ENCODE measurements at regions not wholly inside any gene's neighbourhood (a gene's known extent, or its start where the extent isn't known, plus 50 kb on each side); places are given as distances from the start of the nearest gene placed in this dataset.
A peak's percentile ranks its signal among the peaks of the same experiment; 100 is the strongest.

DNA sequence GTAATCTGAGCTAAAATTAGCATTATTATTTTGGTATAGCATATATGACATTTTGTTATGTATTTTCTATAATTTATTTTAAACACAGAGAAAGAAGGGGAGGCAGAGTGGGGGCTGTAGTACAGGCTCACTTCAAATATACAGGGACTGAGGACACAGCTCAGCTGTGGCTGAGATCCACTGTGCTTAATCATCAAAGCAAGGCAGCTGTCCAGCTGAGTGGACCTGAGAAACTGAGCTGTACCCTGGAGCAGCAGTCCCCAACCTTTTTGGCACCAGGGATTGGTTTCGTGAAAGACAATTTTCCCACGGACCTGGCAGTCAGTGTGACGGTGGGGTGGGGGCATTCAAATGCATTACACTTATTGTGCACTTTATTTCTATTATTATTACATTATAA lies 687.2 kb downstream of the RNF144A start:
- Histone ChIP-seq H3K4me3 (no peak overlapping the region), H3K27me3 (no peaks in the 10 kb centered on the region), H3K4me1 (no peaks in the 10 kb centered on the region), H3K36me3 (no peaks in the 10 kb centered on the region), H3K27ac (no peak overlapping the region), H3K9me3 (no peaks in the 10 kb centered on the region)
- intact Hi-C loops (cut with DNase I; ENCODE audit: low total_unique reads) = no loop called here
- WGBS, 5 donors = 80 to 89% (median 83%) methylated on average over 3 of the region's 3 CpGs
- no peak for DNase-seq
- TF ChIP-seq EP300 (IDR thresholded peaks at IDR 0.05) (no peak), POLR2A (IDR thresholded peaks at IDR 0.05) (no peak), POLR2AphosphoS5 (IDR thresholded peaks at IDR 0.05) (no peak)
- TF ChIP-seq, protein P1, sequence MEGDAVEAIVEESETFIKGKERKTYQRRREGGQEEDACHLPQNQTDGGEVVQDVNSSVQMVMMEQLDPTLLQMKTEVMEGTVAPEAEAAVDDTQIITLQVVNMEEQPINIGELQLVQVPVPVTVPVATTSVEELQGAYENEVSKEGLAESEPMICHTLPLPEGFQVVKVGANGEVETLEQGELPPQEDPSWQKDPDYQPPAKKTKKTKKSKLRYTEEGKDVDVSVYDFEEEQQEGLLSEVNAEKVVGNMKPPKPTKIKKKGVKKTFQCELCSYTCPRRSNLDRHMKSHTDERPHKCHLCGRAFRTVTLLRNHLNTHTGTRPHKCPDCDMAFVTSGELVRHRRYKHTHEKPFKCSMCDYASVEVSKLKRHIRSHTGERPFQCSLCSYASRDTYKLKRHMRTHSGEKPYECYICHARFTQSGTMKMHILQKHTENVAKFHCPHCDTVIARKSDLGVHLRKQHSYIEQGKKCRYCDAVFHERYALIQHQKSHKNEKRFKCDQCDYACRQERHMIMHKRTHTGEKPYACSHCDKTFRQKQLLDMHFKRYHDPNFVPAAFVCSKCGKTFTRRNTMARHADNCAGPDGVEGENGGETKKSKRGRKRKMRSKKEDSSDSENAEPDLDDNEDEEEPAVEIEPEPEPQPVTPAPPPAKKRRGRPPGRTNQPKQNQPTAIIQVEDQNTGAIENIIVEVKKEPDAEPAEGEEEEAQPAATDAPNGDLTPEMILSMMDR (IDR thresholded peaks at IDR 0.05) = no peak

DNA sequence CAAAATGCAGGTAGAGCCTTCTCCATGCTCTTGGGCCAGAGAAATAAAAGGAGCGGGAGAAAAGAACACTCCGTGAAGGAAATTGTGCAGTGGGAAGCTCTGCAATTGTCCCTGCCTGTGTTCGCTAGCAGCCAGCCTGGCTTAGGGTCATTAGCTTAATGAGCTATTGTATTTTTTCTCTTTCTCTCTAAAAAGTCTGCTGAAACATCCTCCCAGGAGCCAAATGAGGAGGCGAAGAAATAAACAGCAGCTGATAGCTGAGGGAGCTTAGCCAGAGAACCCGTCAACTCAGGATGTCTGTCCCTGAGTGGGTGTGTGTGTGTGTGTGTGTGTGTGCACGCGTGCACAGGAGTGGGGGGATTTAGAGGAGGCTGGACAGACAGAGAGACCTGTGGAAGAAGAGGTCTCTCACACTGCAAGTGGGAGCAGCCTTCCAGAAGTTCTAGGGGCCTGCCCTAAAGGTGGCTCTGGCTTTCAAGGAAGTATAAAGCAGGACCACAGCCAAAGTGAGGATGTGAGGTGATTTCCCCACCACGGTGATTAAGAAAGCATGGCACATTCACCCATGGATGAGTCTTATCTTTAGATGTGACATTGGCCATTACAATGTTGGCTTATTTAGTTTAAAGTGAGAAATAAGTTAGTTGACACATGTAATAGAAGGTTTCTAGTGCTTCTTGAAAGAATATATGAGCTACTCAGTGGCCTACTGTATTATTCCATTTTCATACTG lies 690.4 kb downstream of the RNF144A start:
- peak in 1 of 2 donors; percentile 13 for DNase-seq
- H3K27ac ChIP-seq = no peak overlapping the region
- H3K4me3 ChIP-seq = no peak overlapping the region
- no peaks in the 10 kb centered on the region for H3K9me3 ChIP-seq
- H3K27me3 ChIP-seq = no peaks in the 10 kb centered on the region
- no peaks in the 10 kb centered on the region for H3K4me1 ChIP-seq
- H3K36me3 ChIP-seq = no peaks in the 10 kb centered on the region
- WGBS, 5 donors = 66 to 75% (median 67%) methylated on average over 8 of the region's 8 CpGs
- intact Hi-C loops (cut with DNase I; ENCODE audit: low total_unique reads) = no loop called here
- TF ChIP-seq POLR2A (IDR thresholded peaks at IDR 0.05) (no peak), EP300 (IDR thresholded peaks at IDR 0.05) (no peak), POLR2AphosphoS5 (IDR thresholded peaks at IDR 0.05) (no peak)
- TF ChIP-seq, protein P1 (IDR thresholded peaks at IDR 0.05) = no peak

DNA sequence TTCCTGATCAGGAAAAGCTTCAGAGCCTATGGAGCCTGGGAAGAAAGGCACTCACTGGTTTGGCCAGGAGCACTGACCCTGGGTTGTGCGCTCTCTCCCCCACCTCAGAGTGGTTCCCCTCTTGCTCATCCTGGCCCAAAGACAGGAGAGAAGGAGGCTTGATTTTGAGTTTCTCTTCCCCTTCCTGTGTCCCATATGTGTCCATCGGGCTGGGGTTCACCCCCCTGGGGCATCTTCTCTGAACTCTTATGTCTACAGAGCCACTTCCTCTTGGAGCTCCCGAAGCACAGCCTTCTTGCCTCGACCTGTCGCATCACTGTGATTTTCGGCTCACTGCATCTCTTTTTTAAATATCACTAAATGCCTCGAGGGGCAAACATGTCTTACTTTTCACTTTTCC lies 692.3 kb downstream of the RNF144A start:
- no peak overlapping the region for H3K4me3 ChIP-seq
- no peak for DNase-seq
- no peak overlapping the region for H3K27ac ChIP-seq
- no peaks in the 10 kb centered on the region for H3K36me3 ChIP-seq
- intact Hi-C loops (cut with DNase I; ENCODE audit: low total_unique reads) = no loop called here
- H3K4me1 ChIP-seq = no peaks in the 10 kb centered on the region
- WGBS, 5 donors = 80 to 87% (median 84%) methylated on average over 7 of the region's 7 CpGs
- H3K27me3 ChIP-seq = no peaks in the 10 kb centered on the region
- no peaks in the 10 kb centered on the region for H3K9me3 ChIP-seq
- TF ChIP-seq, protein P1 (IDR thresholded peaks at IDR 0.05) = no peak
- no peak for TF ChIP-seq EP300 (IDR thresholded peaks at IDR 0.05)
- no peak for TF ChIP-seq POLR2A (IDR thresholded peaks at IDR 0.05)
- no peak for TF ChIP-seq POLR2AphosphoS5 (IDR thresholded peaks at IDR 0.05)

DNA sequence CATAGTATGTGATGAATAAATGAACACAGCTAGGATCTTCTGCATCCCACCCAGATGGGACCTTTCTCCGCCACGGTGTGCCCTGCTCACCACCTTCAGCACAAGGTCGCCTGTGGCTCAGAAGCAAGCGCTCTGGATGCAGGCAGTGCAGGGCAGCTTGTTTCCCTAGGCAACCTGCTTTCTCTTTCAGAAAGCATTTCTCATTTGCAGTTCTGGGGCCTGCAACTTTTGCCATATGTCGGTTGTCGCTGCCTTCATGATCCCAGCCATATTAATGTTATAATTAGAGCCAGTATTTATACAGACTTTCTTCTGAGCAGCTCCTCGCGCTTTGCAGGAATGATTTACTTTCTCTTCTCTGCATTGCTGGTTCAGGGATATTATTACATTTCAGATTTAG lies 692.8 kb downstream of the RNF144A start:
- intact Hi-C loops (cut with DNase I; ENCODE audit: low total_unique reads) = no loop called here
- Histone ChIP-seq H3K9me3 (no peaks in the 10 kb centered on the region), H3K27ac (no peak overlapping the region), H3K27me3 (no peaks in the 10 kb centered on the region), H3K4me3 (no peak overlapping the region), H3K4me1 (no peaks in the 10 kb centered on the region), H3K36me3 (no peaks in the 10 kb centered on the region)
- no peak for TF ChIP-seq POLR2AphosphoS5 (IDR thresholded peaks at IDR 0.05)
- no peak for TF ChIP-seq EP300 (IDR thresholded peaks at IDR 0.05)
- TF ChIP-seq POLR2A (IDR thresholded peaks at IDR 0.05) = no peak
- TF ChIP-seq, protein P1 (IDR thresholded peaks at IDR 0.05) = no peak
- peak in 1 of 2 donors; percentile 34 for DNase-seq
- WGBS, 5 donors = 72 to 90% (median 87%) methylated on average over 8 of the region's 8 CpGs
